Testis (tissue), 2 donors: ENCODE measurements at regions not wholly inside any gene's neighbourhood (a gene's known extent, or its start where the extent isn't known, plus 50 kb on each side); places are given as distances from the start of the nearest gene placed in this dataset.

Experiments used
- CTCF ChIP-seq, 3 experiments: fragments of 450-650 bp in 2 of 3; fragments of 200-600 bp in 1 of 3; sonication (generic) in 1 of 3; IDR thresholded peaks; one replicate each; pipeline ENCODE4 v1.5.1; 2016 to 2019; ENCODE audit warnings: antibody characterized with exemption in 3 of 3, mild to moderate bottlenecking in 2 of 3, moderate library complexity in 1 of 3
- POLR2A ChIP-seq: fragments of 450-650 bp; IDR thresholded peaks from one replicate; pipeline ENCODE4 v1.6.1; 2017; ENCODE audit warnings: antibody characterized with exemption, mild to moderate bottlenecking, moderate library complexity

DNA sequence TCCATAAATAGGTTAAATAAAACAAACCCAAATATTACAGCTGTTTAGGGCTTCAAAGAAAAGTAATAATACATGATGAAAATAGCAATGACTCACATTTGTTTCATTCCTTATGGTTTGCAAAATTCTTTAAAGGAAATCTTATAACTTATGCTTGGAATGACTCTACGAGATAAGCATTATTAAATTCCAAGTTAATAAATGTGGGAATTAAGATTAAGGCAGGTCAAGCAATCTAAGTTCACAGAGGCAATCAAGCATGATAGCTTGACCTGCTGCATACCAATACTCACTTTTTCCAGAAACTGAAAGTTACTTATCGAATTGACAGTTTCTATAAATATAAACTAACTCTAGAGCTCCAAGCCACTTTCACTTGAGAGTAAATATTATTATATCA lies 1002.9 kb upstream of the SEL1L start:
- TF ChIP-seq POLR2A (no peak), CTCF (IDR thresholded peaks at IDR 0.05) (no peak)
